ENCODE measurements at regions not wholly inside any gene's neighbourhood (a gene's known extent, or its start where the extent isn't known, plus 50 kb on each side); places are given as distances from the start of the nearest gene placed in this dataset.

DNA sequence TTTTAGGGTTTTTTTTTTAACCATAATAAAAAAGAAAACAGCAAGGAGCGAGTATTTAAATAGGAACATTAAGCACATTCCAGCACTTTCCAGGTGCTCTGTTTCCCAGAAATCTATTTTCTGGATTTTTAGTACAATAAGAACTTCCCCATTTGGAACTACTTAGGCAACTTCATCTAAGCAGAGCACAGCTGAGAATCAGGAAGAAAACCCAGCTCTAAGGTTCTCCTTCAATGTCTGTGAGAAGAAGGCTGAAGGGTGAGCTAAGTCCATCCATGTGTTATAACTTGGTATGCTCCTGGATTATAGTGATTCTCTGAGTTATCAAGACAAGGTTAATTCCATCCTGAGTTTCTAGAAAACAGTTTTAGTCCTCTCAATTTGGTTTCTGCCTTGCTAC, 181.9 kb downstream of the CYP26A1 start:
- no peaks in the 10 kb centered on the region for H3K9me1 ChIP-seq (replicated peaks; ENCODE audit: control insufficient read depth, extremely low read depth, insufficient read depth, low read length)
- DNase-seq (ENCODE audit: low read depth, low spot score) = no peak
- no peak overlapping the region for H3K4me2 ChIP-seq (ENCODE audit: insufficient read depth, low read length)
- H3K9me3 ChIP-seq (replicated peaks; ENCODE audit: control insufficient read depth, insufficient read depth, low read length) = no peaks in the 10 kb centered on the region
- TF ChIP-seq POLR2A (IDR thresholded peaks at IDR 0.05; ENCODE audit: low read depth, low read length) = no peak
- TF ChIP-seq, protein P1, sequence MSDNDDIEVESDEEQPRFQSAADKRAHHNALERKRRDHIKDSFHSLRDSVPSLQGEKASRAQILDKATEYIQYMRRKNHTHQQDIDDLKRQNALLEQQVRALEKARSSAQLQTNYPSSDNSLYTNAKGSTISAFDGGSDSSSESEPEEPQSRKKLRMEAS (IDR thresholded peaks at IDR 0.05; ENCODE audit: insufficient read depth, insufficient read length) = no peak
- TF ChIP-seq POLR2AphosphoS5 (IDR thresholded peaks at IDR 0.05; ENCODE audit: insufficient read depth, low read depth, low read length) = no peak
- H3K4me1 ChIP-seq (ENCODE audit: control insufficient read depth, extremely low read depth, insufficient read depth, low read length) = no peaks in the 10 kb centered on the region
- H3K79me2 ChIP-seq (ENCODE audit: control insufficient read depth, insufficient read depth, low read length) = no peaks in the 10 kb centered on the region
- dilution Hi-C loops (cut with MboI; ENCODE audit: extremely low pct_ligation_motif_present, low sequenced_read_pairs) (no loop called here), intact Hi-C loops (cut with micrococcal nuclease) (no loop called here)
- POLR2A ChIA-PET = no interaction called here
- H3K36me3 ChIP-seq (ENCODE audit: control insufficient read depth in 2 of 2, extremely low read depth in 1 of 2, insufficient read depth in 2 of 2, low read length in 2 of 2) = no peaks in the 10 kb centered on the region
- no peak overlapping the region for H3K27ac ChIP-seq (ENCODE audit: insufficient read depth, low read depth, low read length)
- BruUV-seq (replicated peaks) = no TSS peak
- CTCF ChIA-PET = interaction anchor here (1.2 to 1.6 kb wide), 2 partner anchors 8 to 139 kb away, joined by 3 to 5 read pairs; no protein-coding TSS in a partner anchor
- no peak overlapping the region for H3K4me3 ChIP-seq (replicated peaks in 1 of 3; ENCODE audit: insufficient read depth in 1 of 3, low read depth in 1 of 3, low read length in 3 of 3)
- H3K27me3 ChIP-seq (ENCODE audit: control insufficient read depth in 2 of 2, insufficient read depth in 2 of 2, low read length in 2 of 2) = peaks cover 2% of the 10 kb centered on the region in 2 experiments
- H2AFZ ChIP-seq (ENCODE audit: low read depth, low read length) = no peak overlapping the region
- H4K20me1 ChIP-seq (replicated peaks; ENCODE audit: control insufficient read depth, extremely low read depth, insufficient read depth, low read length) = no peaks in the 10 kb centered on the region
- no peak overlapping the region for H3K9ac ChIP-seq (replicated peaks; ENCODE audit: extremely low read depth, insufficient read depth, low read length)
- FAIRE-seq = no peak
